ENCODE measurements at regions not wholly inside any gene's neighbourhood (a gene's known extent, or its start where the extent isn't known, plus 50 kb on each side); places are given as distances from the start of the nearest gene placed in this dataset.
"Not testable (repeated sequence)": the region's sequence is repeated elsewhere in the genome, so short reads cannot be mapped to it uniquely, and the experiment has no call there.

- no peak for DNase-seq
Measured at GRCh38 chr2:6143812-6144211, 451.6 kb downstream of the SOX11 start.

GRCh38 chr2:6147215-6147614 is 455.0 kb downstream of the SOX11 start:
- not testable (repeated sequence) for DNase-seq

- no peak for DNase-seq
Measured at GRCh38 chr2:6148882-6149281, 456.7 kb downstream of the SOX11 start.

GRCh38 chr2:6159606-6160005 is 467.4 kb downstream of the SOX11 start:
- no peak for DNase-seq

GRCh38 chr2:6163932-6164331 is 471.7 kb downstream of the SOX11 start:
- no peak for DNase-seq

GRCh38 chr2:6164986-6165747 is 473.0 kb downstream of the SOX11 start:
- no peak for DNase-seq

- no peak for DNase-seq
Measured at GRCh38 chr2:6167592-6168138, 475.5 kb downstream of the SOX11 start.

- no peak for DNase-seq
Measured at GRCh38 chr2:6168485-6168884, 476.3 kb downstream of the SOX11 start.

GRCh38 chr2:6171294-6171693 is 479.1 kb downstream of the SOX11 start:
- DNase-seq, result no peak

- DNase-seq, result no peak
Measured at GRCh38 chr2:6177811-6178210, 485.6 kb downstream of the SOX11 start.

- DNase-seq, result no peak
Measured at GRCh38 chr2:6181525-6181924, 489.3 kb downstream of the SOX11 start.

GRCh38 chr2:6181926-6182325 is 489.7 kb downstream of the SOX11 start:
- DNase-seq, result no peak

GRCh38 chr2:6183226-6183625 is 491.0 kb downstream of the SOX11 start:
- DNase-seq, result no peak

- no peak for DNase-seq
Measured at GRCh38 chr2:6184532-6185292, 492.5 kb downstream of the SOX11 start.

GRCh38 chr2:6186332-6187151 is 494.4 kb downstream of the SOX11 start:
- DNase-seq, result no peak

GRCh38 chr2:6196449-6196848 is 504.3 kb downstream of the SOX11 start:
- DNase-seq, result no peak

- DNase-seq, result not testable (repeated sequence)
Measured at GRCh38 chr2:6198370-6198919, 506.3 kb downstream of the SOX11 start.

GRCh38 chr2:6202756-6203155 is 510.6 kb downstream of the SOX11 start:
- DNase-seq, result no peak

GRCh38 chr2:6203291-6203959 is 511.2 kb downstream of the SOX11 start:
- no peak for DNase-seq

- DNase-seq, result no peak
Measured at GRCh38 chr2:6206882-6207281, 514.7 kb downstream of the SOX11 start.

GRCh38 chr2:6211236-6211635 is 519.1 kb downstream of the SOX11 start:
- no peak for DNase-seq

- no peak for DNase-seq
Measured at GRCh38 chr2:6212491-6212890, 520.3 kb downstream of the SOX11 start.
